HepG2 (cell line): ENCODE measurements at regions not wholly inside any gene's neighbourhood (a gene's known extent, or its start where the extent isn't known, plus 50 kb on each side); places are given as distances from the start of the nearest gene placed in this dataset.

Source experiments
- FOXO4 ChIP-seq: sonication (generic); formaldehyde crosslinking; conservative IDR thresholded peaks from 2 replicates; pipeline ENCODE4 v1.8.1; 2023; ENCODE audit warnings: missing genetic modification reagents
- GTF3A ChIP-seq: sonication (generic); formaldehyde crosslinking; conservative IDR thresholded peaks from 2 replicates; pipeline ENCODE4 v1.4.0; 2020; ENCODE audit warnings: mild to moderate bottlenecking, missing genetic modification reagents
- HOXA7 ChIP-seq: sonication (generic); formaldehyde crosslinking; IDR thresholded peaks from 2 replicates; pipeline ENCODE4 v1.8.1; 2022; ENCODE audit warnings: mild to moderate bottlenecking, missing genetic modification reagents, moderate library complexity
- REPIN1 ChIP-seq: sonication (generic); formaldehyde crosslinking; IDR thresholded peaks from 2 replicates; pipeline ENCODE4 v1.8.0; 2022; ENCODE audit warnings: missing genetic modification reagents, low read depth, mild to moderate bottlenecking, borderline replicate concordance
- THAP8 ChIP-seq: sonication (generic); formaldehyde crosslinking; IDR thresholded peaks from 2 replicates; pipeline ENCODE4 v1.5.1; 2020; ENCODE audit warnings: missing genetic modification reagents, mild to moderate bottlenecking, borderline replicate concordance
- XRCC5 ChIP-seq: fragments of 200-400 bp; formaldehyde crosslinking; optimal IDR thresholded peaks from 2 replicates; pipeline ENCODE3; 2017; ENCODE audit warnings: mild to moderate bottlenecking, low read length
- ZNF609 ChIP-seq: sonication (generic); formaldehyde crosslinking; IDR thresholded peaks from 2 replicates; pipeline ENCODE4 v1.4.0; 2020; ENCODE audit warnings: mild to moderate bottlenecking, missing genetic modification reagents, borderline replicate concordance
- ZNF678 ChIP-seq: sonication (generic); formaldehyde crosslinking; IDR thresholded peaks from 2 replicates; pipeline ENCODE4 v1.4.0; 2020; ENCODE audit warnings: mild to moderate bottlenecking, missing genetic modification reagents
- ZNF788 ChIP-seq: sonication (generic); formaldehyde crosslinking; IDR thresholded peaks from 2 replicates; pipeline ENCODE4 v1.5.0; 2020; ENCODE audit warnings: mild to moderate bottlenecking, missing genetic modification reagents, borderline replicate concordance

DNA sequence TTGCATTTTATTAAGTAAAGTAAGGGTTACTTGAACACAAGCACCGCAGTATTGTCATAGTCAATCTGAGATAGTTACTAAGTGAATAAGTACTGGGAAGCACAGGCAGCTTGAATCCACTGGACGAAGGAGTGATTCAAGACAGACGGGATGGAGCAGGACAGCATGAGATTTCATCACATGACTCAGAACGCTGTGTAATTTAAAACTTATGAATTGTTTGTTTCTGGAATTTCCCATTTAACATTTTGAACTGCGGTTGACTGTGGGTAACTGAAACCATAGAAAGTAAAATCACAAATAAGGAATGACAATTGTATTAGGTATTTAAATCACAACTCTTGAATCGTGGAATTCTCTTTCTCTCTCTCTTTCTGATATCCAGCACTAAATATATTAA is 1630.4 kb upstream of the SEL1L start (continued):
- TF ChIP-seq ZNF609 (CRISPR knock-in tag) (no peak), ZNF788 (no peak), HOXA7 (CRISPR knock-in tag) (no peak), THAP8 (CRISPR knock-in tag) (no peak), GTF3A (no peak), FOXO4 (CRISPR knock-in tag) (no peak), XRCC5 (no peak), REPIN1 (CRISPR knock-in tag) (no peak), ZNF678 (no peak)
